GM23338 (cell line): ENCODE measurements at regions not wholly inside any gene's neighbourhood (a gene's known extent, or its start where the extent isn't known, plus 50 kb on each side); places are given as distances from the start of the nearest gene placed in this dataset.

Experiments
- ATAC-seq: fragments of 200-7000 bp; cut with Tn5 transposase; 3 replicates; pipeline ENCODE4 v1.9.1; 2020
- DNase-seq: peaks from one replicate; pipeline ENCODE4 v3.0.0-alpha.2; 2015; ENCODE audit warnings: low spot score
- H2AFZ ChIP-seq: fragments of 200-600 bp; sonication (generic); 2 replicates; pipeline ENCODE4 v1.8.0; 2016; ENCODE audit warnings: antibody characterized with exemption, mild to moderate bottlenecking, moderate library complexity
- H3F3A ChIP-seq: fragments of 200-600 bp; sonication (generic); replicated peaks from 2 replicates; pipeline ENCODE4 v1.8.0; 2017; ENCODE audit warnings: antibody characterized with exemption, mixed run types, low read depth
- H3K27ac ChIP-seq: fragments of 200-600 bp; sonication (generic); 2 replicates; pipeline ENCODE4 v1.6.1; 2016; ENCODE audit warnings: low read depth
- H3K27me3 ChIP-seq: fragments of 200-600 bp; sonication (generic); 2 replicates; pipeline ENCODE4 v1.8.0; 2016; ENCODE audit warnings: mild to moderate bottlenecking, mixed run types, moderate library complexity; ENCODE audit not compliant: insufficient read depth
- H3K36me3 ChIP-seq: fragments of 200-600 bp; sonication (generic); 2 replicates; pipeline ENCODE4 v1.8.0; 2016; ENCODE audit warnings: mild to moderate bottlenecking; ENCODE audit not compliant: insufficient read depth
- H3K4me1 ChIP-seq: fragments of 200-600 bp; sonication (generic); 2 replicates; pipeline ENCODE4 v1.8.0; 2016; ENCODE audit warnings: mild to moderate bottlenecking, moderate library complexity; ENCODE audit not compliant: insufficient read depth
- H3K4me2 ChIP-seq: fragments of 200-600 bp; sonication (generic); 2 replicates; pipeline ENCODE4 v1.7.1; 2017; ENCODE audit warnings: mixed run types
- H3K4me3 ChIP-seq: fragments of 200-600 bp; sonication (generic); 2 replicates; pipeline ENCODE4 v1.6.1; 2016; ENCODE audit warnings: mixed run types
- H3K79me2 ChIP-seq: fragments of 200-600 bp; sonication (generic); replicated peaks from 2 replicates; pipeline ENCODE4 v1.8.0; 2017; ENCODE audit warnings: mild to moderate bottlenecking; ENCODE audit not compliant: insufficient read depth
- H3K9me2 ChIP-seq: fragments of 200-600 bp; sonication (generic); 2 replicates; pipeline ENCODE4 v1.8.0; 2017; ENCODE audit not compliant: insufficient read depth
- H4K20me1 ChIP-seq: fragments of 200-600 bp; sonication (generic); replicated peaks from 2 replicates; pipeline ENCODE4 v1.8.0; 2017; ENCODE audit warnings: mild to moderate bottlenecking; ENCODE audit not compliant: insufficient read depth
- H3K27ac Mint-ChIP-seq: 2 replicates; pipeline ENCODE4 v1.8.0; 2020; ENCODE audit warnings: inconsistent platforms, mild to moderate bottlenecking, moderate library complexity, mixed read lengths
- H3K27me3 Mint-ChIP-seq: 3 replicates; pipeline ENCODE4 v1.8.0; 2022; ENCODE audit warnings: low read depth, mild to moderate bottlenecking, moderate library complexity, mixed read lengths, inconsistent platforms; ENCODE audit not compliant: insufficient read depth, poor library complexity
- H3K36me3 Mint-ChIP-seq: 3 replicates; pipeline ENCODE4 v1.8.0; 2021; ENCODE audit warnings: low read depth, mild to moderate bottlenecking, inconsistent platforms, moderate library complexity, mixed read lengths
- H3K4me1 Mint-ChIP-seq: 3 replicates; pipeline ENCODE4 v1.8.0; 2020; ENCODE audit warnings: mild to moderate bottlenecking, inconsistent platforms, mixed read lengths
- H3K4me3 Mint-ChIP-seq: 3 replicates; pipeline ENCODE4 v1.8.0; 2021; ENCODE audit warnings: moderate library complexity, mild to moderate bottlenecking, inconsistent platforms, mixed read lengths
- H3K9me3 Mint-ChIP-seq: 3 replicates; pipeline ENCODE4 v1.8.0; 2020; ENCODE audit warnings: moderate library complexity, mild to moderate bottlenecking, inconsistent platforms, mixed read lengths
- CREB1 ChIP-seq: fragments of 250-450 bp; sonication (Bioruptor Pico); IDR thresholded peaks from 2 replicates; pipeline ENCODE4 v1.5.0; 2020; ENCODE audit warnings: low read depth, mild to moderate bottlenecking, moderate library complexity
- CTCF ChIP-seq, 2 experiments: fragments of 200-600 bp in 1 of 2; sonication (generic) in 1 of 2; conservative IDR thresholded peaks; 2 replicates each; pipeline versions ENCODE4 v1.5.1 to v1.6.1; 2016 to 2017; ENCODE audit warnings: antibody characterized with exemption in 2 of 2, low read depth in 2 of 2, mild to moderate bottlenecking in 2 of 2, moderate library complexity in 1 of 2
- EZH2 ChIP-seq: fragments of 200-600 bp; sonication (generic); IDR thresholded peaks from one replicate; pipeline ENCODE4 v1.8.0; 2017; ENCODE audit warnings: antibody characterized with exemption, mild to moderate bottlenecking, low read depth; ENCODE audit not compliant: unreplicated experiment
- EZH2phosphoT487 ChIP-seq: fragments of 200-600 bp; sonication (generic); IDR thresholded peaks from one replicate; pipeline ENCODE4 v1.8.1; 2018; ENCODE audit warnings: antibody characterized with exemption; ENCODE audit not compliant: unreplicated experiment
- JUNB ChIP-seq: IDR thresholded peaks from one replicate; pipeline ENCODE4 v1.6.1; 2016; ENCODE audit warnings: antibody characterized with exemption; ENCODE audit not compliant: unreplicated experiment
- NANOG ChIP-seq: IDR thresholded peaks from 2 replicates; pipeline ENCODE4 v1.6.1; 2016; ENCODE audit warnings: antibody characterized with exemption, borderline replicate concordance
- POLR2AphosphoS5 ChIP-seq: IDR thresholded peaks from 2 replicates; pipeline ENCODE4 v1.6.1; 2016; ENCODE audit warnings: antibody characterized with exemption, low read depth
- REST ChIP-seq: IDR thresholded peaks from one replicate; pipeline ENCODE4 v1.6.1; 2018; ENCODE audit warnings: antibody characterized with exemption; ENCODE audit not compliant: unreplicated experiment
- STAT1 ChIP-seq: IDR thresholded peaks from one replicate; pipeline ENCODE4 v1.6.1; 2016; ENCODE audit warnings: antibody characterized with exemption; ENCODE audit not compliant: unreplicated experiment
- ZNF114 ChIP-seq: fragments of 250-450 bp; sonication (Bioruptor Pico); IDR thresholded peaks from 2 replicates; pipeline ENCODE4 v1.5.0; 2020; ENCODE audit warnings: mild to moderate bottlenecking, moderate library complexity
- ZNF331 ChIP-seq: fragments of 250-450 bp; sonication (Bioruptor Pico); IDR thresholded peaks from 2 replicates; pipeline ENCODE4 v1.5.0; 2020; ENCODE audit warnings: low read depth, mild to moderate bottlenecking, moderate library complexity

- Mint-ChIP-seq H3K9me3 (no peaks in the 10 kb centered on the region), H3K27me3 (peaks cover 9% of the 10 kb centered on the region), H3K4me1 (peaks cover 14% of the 10 kb centered on the region), H3K27ac (no peak overlapping the region), H3K4me3 (no peak overlapping the region), H3K36me3 (no peaks in the 10 kb centered on the region; the same call in 2 of the 3 replicates)
- Histone ChIP-seq H3K27me3 (no peaks in the 10 kb centered on the region), H3K27ac (no peak overlapping the region), H2AFZ (no peak overlapping the region), H3F3A (0 out of 2 replicates have a peak, but pooled peaks cover 7% of the 10 kb centered on the region), H3K36me3 (no peaks in the 10 kb centered on the region), H3K4me3 (no peak overlapping the region), H4K20me1 (no peaks in the 10 kb centered on the region), H3K79me2 (no peaks in the 10 kb centered on the region), H3K4me1 (peaks cover 9% of the 10 kb centered on the region; the same call in 1 of the 2 replicates), H3K4me2 (no peak overlapping the region), H3K9me2 (no peaks in the 10 kb centered on the region)
- no peak for ATAC-seq
- no peak for DNase-seq
- TF ChIP-seq EZH2: no peak
These were observed 71.1 kb upstream of the NUP50 start for GRCh38 chr22:45092644-45093043.

GRCh38 chr22:45093609-45094008, 70.1 kb upstream of the NUP50 start:
- H3K4me1 ChIP-seq: peaks cover 5% of the 10 kb centered on the region; the same call in 1 of the 2 replicates
- no peaks in the 10 kb centered on the region for H3K36me3 ChIP-seq
- H3K4me1 Mint-ChIP-seq: peaks cover 10% of the 10 kb centered on the region
- H3K79me2 ChIP-seq: no peaks in the 10 kb centered on the region
- H3K4me3 ChIP-seq: no peak overlapping the region
- H3K27me3 ChIP-seq: no peaks in the 10 kb centered on the region
- no peak for ATAC-seq
- no peak overlapping the region for H3K27ac ChIP-seq
- H3K9me3 Mint-ChIP-seq: no peaks in the 10 kb centered on the region
- no peaks in the 10 kb centered on the region; the same call in 2 of the 3 replicates for H3K36me3 Mint-ChIP-seq
- no peak overlapping the region for H3K4me3 Mint-ChIP-seq
- H3K27me3 Mint-ChIP-seq: peaks cover 5% of the 10 kb centered on the region
- H3K27ac Mint-ChIP-seq: no peak overlapping the region
- TF ChIP-seq REST (no peak), EZH2 (no peak), EZH2phosphoT487 (no peak), STAT1 (no peak), CREB1 (CRISPR knock-in tag) (no peak), CTCF (conservative IDR thresholded peaks at IDR 0.05; ENCODE audit: low read depth in 2 of 2) (no peak), NANOG (no peak), POLR2AphosphoS5 (no peak), JUNB (no peak), ZNF331 (CRISPR knock-in tag) (no peak), ZNF114 (CRISPR knock-in tag) (no peak)
- 0 out of 2 replicates have a peak, but pooled peaks cover 7% of the 10 kb centered on the region for H3F3A ChIP-seq
- H2AFZ ChIP-seq: no peak overlapping the region
- H3K4me2 ChIP-seq: no peak overlapping the region
- no peaks in the 10 kb centered on the region for H4K20me1 ChIP-seq
- DNase-seq: no peak
- H3K9me2 ChIP-seq: no peaks in the 10 kb centered on the region
